Uterus (tissue), 2 donors: ENCODE measurements at regions not wholly inside any gene's neighbourhood (a gene's known extent, or its start where the extent isn't known, plus 50 kb on each side); places are given as distances from the start of the nearest gene placed in this dataset.

Source experiments
- CTCF ChIP-seq, 4 experiments: fragments of 200-600 bp in 2 of 4; fragments of 450-650 bp in 2 of 4; sonication (generic) in 2 of 4; IDR thresholded peaks; one replicate each; pipeline ENCODE4 v1.5.1; 2016 to 2019; ENCODE audit warnings: antibody characterized with exemption in 4 of 4, mild to moderate bottlenecking in 2 of 4, moderate library complexity in 1 of 4
- POLR2A ChIP-seq, 2 donors: fragments of 450-650 bp; IDR thresholded peaks; one replicate each; pipeline ENCODE4 v1.6.1; 2016; ENCODE audit warnings: antibody characterized with exemption in 2 of 2, mild to moderate bottlenecking in 1 of 2, moderate library complexity in 1 of 2

DNA sequence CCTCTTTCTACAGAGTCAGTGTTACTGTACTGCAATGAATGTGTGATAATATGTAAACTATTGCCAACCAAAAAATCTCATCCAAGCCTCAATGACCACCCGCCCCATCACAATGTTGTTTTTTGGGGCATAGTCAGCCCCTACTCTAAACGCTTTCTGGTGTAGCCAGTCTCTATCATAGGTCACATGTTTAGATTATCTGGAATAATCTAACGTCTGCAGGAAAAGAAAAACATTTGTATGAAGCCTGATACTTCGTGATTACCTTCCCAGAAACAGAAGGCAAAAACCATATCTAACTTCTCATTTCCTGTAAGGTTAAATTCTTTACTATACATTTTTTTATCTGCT is 1331.8 kb upstream of the GBE1 start:
- TF ChIP-seq CTCF (IDR thresholded peaks at IDR 0.05) (no peak), POLR2A (IDR thresholded peaks at IDR 0.05) (no peak)
